Neural progenitor cell (in vitro differentiated cells): ENCODE measurements at regions not wholly inside any gene's neighbourhood (a gene's known extent, or its start where the extent isn't known, plus 50 kb on each side); places are given as distances from the start of the nearest gene placed in this dataset.

Experiments
- DNase-seq: peaks from one replicate; pipeline ENCODE4 v3.0.0-alpha.2; 2016; ENCODE audit warnings: low spot score
- H2AFZ ChIP-seq: fragments of 200-600 bp; sonication (generic); replicated peaks from 2 replicates; pipeline ENCODE4 v1.6.1; 2016; ENCODE audit warnings: antibody characterized with exemption
- H3F3A ChIP-seq: fragments of 200-600 bp; sonication (generic); 2 replicates; pipeline ENCODE4 v1.6.1; 2016; ENCODE audit warnings: antibody characterized with exemption, low read depth
- H3K27ac ChIP-seq: fragments of 200-600 bp; sonication (generic); 2 replicates; pipeline ENCODE4 v1.5.1; 2016; ENCODE audit warnings: mild to moderate bottlenecking
- H3K27me3 ChIP-seq: fragments of 200-600 bp; sonication (generic); 2 replicates; pipeline ENCODE4 v1.6.1; 2016; ENCODE audit warnings: mild to moderate bottlenecking, moderate library complexity
- H3K36me3 ChIP-seq: fragments of 200-600 bp; sonication (generic); 2 replicates; pipeline ENCODE4 v1.5.1; 2016
- H3K4me1 ChIP-seq: fragments of 200-600 bp; sonication (generic); 2 replicates; pipeline ENCODE4 v1.6.1; 2016; ENCODE audit warnings: mixed run types
- H3K4me2 ChIP-seq: fragments of 200-600 bp; sonication (generic); 2 replicates; pipeline ENCODE4 v1.6.1; 2016
- H3K4me3 ChIP-seq: fragments of 200-600 bp; sonication (generic); 2 replicates; pipeline ENCODE4 v1.5.1; 2016
- H3K79me2 ChIP-seq: fragments of 200-600 bp; sonication (generic); 2 replicates; pipeline ENCODE4 v1.6.1; 2016; ENCODE audit warnings: low read depth
- H3K9ac ChIP-seq: fragments of 200-600 bp; sonication (generic); 2 replicates; pipeline ENCODE4 v1.6.1; 2016
- H3K9me3 ChIP-seq: fragments of 200-600 bp; sonication (generic); 2 replicates; pipeline ENCODE4 v1.5.1; 2016; ENCODE audit warnings: low read depth
- H4K20me1 ChIP-seq: fragments of 200-600 bp; sonication (generic); 2 replicates; pipeline ENCODE4 v1.6.1; 2016; ENCODE audit warnings: low read depth
- H3K27ac Mint-ChIP-seq: 3 replicates; pipeline ENCODE4 v1.8.0; 2021; ENCODE audit warnings: mixed read lengths
- H3K27me3 Mint-ChIP-seq: 2 replicates; pipeline ENCODE4 v1.8.0; 2022; ENCODE audit warnings: low read depth, mild to moderate bottlenecking, inconsistent platforms, moderate library complexity, mixed read lengths; ENCODE audit not compliant: insufficient read depth
- H3K36me3 Mint-ChIP-seq: 3 replicates; pipeline ENCODE4 v1.8.0; 2021; ENCODE audit warnings: mixed read lengths
- H3K4me1 Mint-ChIP-seq: 3 replicates; pipeline ENCODE4 v1.8.0; 2021; ENCODE audit warnings: mixed read lengths
- H3K4me3 Mint-ChIP-seq: 3 replicates; pipeline ENCODE4 v1.8.0; 2021; ENCODE audit warnings: mild to moderate bottlenecking, moderate library complexity, mixed read lengths
- H3K9me3 Mint-ChIP-seq: 3 replicates; pipeline ENCODE4 v1.8.0; 2020; ENCODE audit warnings: mixed read lengths
- EZH2 ChIP-seq: fragments of 200-600 bp; sonication (generic); IDR thresholded peaks from 2 replicates; pipeline ENCODE4 v1.6.1; 2017; ENCODE audit warnings: antibody characterized with exemption, mild to moderate bottlenecking, moderate library complexity
- EZH2phosphoT487 ChIP-seq: fragments of 200-600 bp; sonication (generic); IDR thresholded peaks from 2 replicates; pipeline ENCODE4 v1.6.1; 2017; ENCODE audit warnings: antibody characterized with exemption
- TF ChIP-seq, protein P1 (sequence below): fragments of 200-600 bp; sonication (generic); IDR thresholded peaks from 2 replicates; pipeline ENCODE4 v1.5.1; 2017; ENCODE audit warnings: antibody characterized with exemption, mild to moderate bottlenecking

DNA sequence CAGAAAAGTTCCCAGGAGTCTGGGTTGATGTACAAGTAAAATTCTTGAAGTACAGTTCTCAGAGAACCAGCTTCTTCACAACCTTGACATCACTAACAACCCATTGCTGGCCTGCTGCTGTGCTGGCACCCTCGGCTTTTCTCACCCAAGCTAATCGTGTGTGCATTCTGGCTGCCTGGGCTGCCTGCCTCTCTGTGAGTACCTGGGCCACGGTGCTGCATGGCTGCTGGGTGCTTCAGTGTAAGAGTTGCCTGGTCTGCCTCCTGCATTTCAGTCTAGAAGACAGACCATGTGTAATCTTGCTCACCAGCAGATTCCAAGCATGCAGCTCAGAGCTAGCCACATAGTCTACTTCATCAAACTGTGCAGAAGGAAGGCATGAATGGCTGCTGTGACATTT lies 50.5 kb upstream of the MEDAG start:
- H3K4me1 ChIP-seq: peaks cover 7% of the 10 kb centered on the region
- H3K36me3 ChIP-seq: no peaks in the 10 kb centered on the region
- TF ChIP-seq, protein P1, sequence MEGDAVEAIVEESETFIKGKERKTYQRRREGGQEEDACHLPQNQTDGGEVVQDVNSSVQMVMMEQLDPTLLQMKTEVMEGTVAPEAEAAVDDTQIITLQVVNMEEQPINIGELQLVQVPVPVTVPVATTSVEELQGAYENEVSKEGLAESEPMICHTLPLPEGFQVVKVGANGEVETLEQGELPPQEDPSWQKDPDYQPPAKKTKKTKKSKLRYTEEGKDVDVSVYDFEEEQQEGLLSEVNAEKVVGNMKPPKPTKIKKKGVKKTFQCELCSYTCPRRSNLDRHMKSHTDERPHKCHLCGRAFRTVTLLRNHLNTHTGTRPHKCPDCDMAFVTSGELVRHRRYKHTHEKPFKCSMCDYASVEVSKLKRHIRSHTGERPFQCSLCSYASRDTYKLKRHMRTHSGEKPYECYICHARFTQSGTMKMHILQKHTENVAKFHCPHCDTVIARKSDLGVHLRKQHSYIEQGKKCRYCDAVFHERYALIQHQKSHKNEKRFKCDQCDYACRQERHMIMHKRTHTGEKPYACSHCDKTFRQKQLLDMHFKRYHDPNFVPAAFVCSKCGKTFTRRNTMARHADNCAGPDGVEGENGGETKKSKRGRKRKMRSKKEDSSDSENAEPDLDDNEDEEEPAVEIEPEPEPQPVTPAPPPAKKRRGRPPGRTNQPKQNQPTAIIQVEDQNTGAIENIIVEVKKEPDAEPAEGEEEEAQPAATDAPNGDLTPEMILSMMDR: no peak
- no peak for TF ChIP-seq EZH2
- TF ChIP-seq EZH2phosphoT487: no peak
- no peak overlapping the region for H2AFZ ChIP-seq
- H3K4me2 ChIP-seq: no peak overlapping the region
- no peaks in the 10 kb centered on the region for H4K20me1 ChIP-seq
- peaks cover 28% of the 10 kb centered on the region for H3K4me1 Mint-ChIP-seq
- H3K36me3 Mint-ChIP-seq: no peaks in the 10 kb centered on the region
- H3K79me2 ChIP-seq: no peaks in the 10 kb centered on the region
- no peak overlapping the region for H3K27ac ChIP-seq
- DNase-seq: no peak
- no peaks in the 10 kb centered on the region for H3K27me3 ChIP-seq
- H3K9me3 ChIP-seq: no peaks in the 10 kb centered on the region
- no peak overlapping the region for H3K4me3 Mint-ChIP-seq
- peaks cover 4% of the 10 kb centered on the region for H3F3A ChIP-seq
- H3K4me3 ChIP-seq: no peak overlapping the region
- H3K27ac Mint-ChIP-seq: peak overlapping the region; percentile 30
- peaks cover 14% of the 10 kb centered on the region for H3K27me3 Mint-ChIP-seq
- H3K9ac ChIP-seq: no peak overlapping the region
- H3K9me3 Mint-ChIP-seq: peaks cover 3% of the 10 kb centered on the region

DNA sequence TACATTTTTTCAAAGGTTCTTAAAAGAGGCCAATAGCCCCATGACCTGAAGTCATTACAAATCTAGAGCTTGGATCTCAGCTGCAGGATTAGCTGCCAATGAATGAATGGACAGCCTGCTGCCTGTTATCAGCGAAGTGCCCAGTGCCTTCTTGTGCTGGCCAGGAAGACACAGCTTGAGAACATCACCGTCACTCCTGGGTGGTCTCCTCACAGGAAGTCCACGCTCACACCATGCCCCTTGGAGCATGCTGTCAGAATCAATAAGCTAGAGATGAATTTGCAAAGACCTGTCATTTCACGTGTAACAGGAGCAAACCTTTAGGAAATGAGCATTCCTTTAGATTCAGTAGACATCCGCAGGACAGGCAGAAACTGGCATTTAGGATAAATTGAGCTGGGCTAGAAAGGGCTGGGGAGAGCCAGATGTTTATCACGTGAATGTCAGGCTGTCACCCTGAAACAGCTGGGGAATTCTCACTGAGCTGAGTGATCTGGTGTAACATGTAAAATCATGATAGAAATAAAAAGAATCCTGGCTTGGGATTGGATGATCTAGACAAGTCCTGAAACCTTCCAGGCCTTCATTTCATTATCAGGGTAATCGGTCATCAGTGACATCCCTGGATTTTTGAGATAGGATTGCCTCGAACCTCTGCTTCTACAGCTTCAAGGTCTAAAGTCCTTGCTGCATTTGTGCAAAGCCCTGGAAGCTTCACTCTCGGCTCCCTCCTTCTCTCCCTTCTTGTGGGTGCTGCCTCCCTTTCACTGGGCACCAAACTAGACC lies 49.9 kb upstream of the MEDAG start:
- Histone ChIP-seq H3K27me3 (no peaks in the 10 kb centered on the region), H3K4me3 (no peak overlapping the region), H4K20me1 (no peaks in the 10 kb centered on the region), H3K79me2 (no peaks in the 10 kb centered on the region), H3K36me3 (no peaks in the 10 kb centered on the region), H3K4me2 (no peak overlapping the region), H2AFZ (no peak overlapping the region), H3K27ac (no peak overlapping the region), H3F3A (peaks cover 4% of the 10 kb centered on the region), H3K9ac (no peak overlapping the region), H3K9me3 (no peaks in the 10 kb centered on the region), H3K4me1 (peaks cover 7% of the 10 kb centered on the region)
- Mint-ChIP-seq H3K36me3 (no peaks in the 10 kb centered on the region), H3K27ac (peak overlapping the region; percentile 30), H3K9me3 (peaks cover 3% of the 10 kb centered on the region), H3K4me3 (no peak overlapping the region), H3K27me3 (peaks cover 14% of the 10 kb centered on the region), H3K4me1 (peaks cover 28% of the 10 kb centered on the region)
- TF ChIP-seq EZH2 (no peak), EZH2phosphoT487 (no peak)
- TF ChIP-seq, protein P1: no peak
- no peak for DNase-seq
